ENCODE measurements at regions not wholly inside any gene's neighbourhood (a gene's known extent, or its start where the extent isn't known, plus 50 kb on each side); places are given as distances from the start of the nearest gene placed in this dataset.

GRCh38 chr17:15894258-15894657 lies 50.7 kb upstream of the ADORA2B start:
- peak; percentile 74 for DNase-seq (ENCODE audit: low spot score)

- DNase-seq (ENCODE audit: low spot score) = peak; percentile 33
These were observed 49.8 kb upstream of the ADORA2B start for GRCh38 chr17:15894913-15895658.
